Fibroblast of lung (primary cell): ENCODE measurements at regions not wholly inside any gene's neighbourhood (a gene's known extent, or its start where the extent isn't known, plus 50 kb on each side); places are given as distances from the start of the nearest gene placed in this dataset.

Source experiments
- DNase-seq, 2 donors: peaks; one replicate each; pipeline versions ENCODE4 v3.0.0 to v3.0.0-alpha.2; 2010; ENCODE audit warnings: low read depth in 2 of 2
- H2AFZ ChIP-seq: 2 replicates; pipeline ENCODE4 v1.5.1; 2012; ENCODE audit warnings: low read length, control low read depth, inconsistent platforms
- H3K27ac ChIP-seq: 2 replicates; pipeline ENCODE4 v1.5.1; 2011; ENCODE audit warnings: low read length, control low read depth; ENCODE audit not compliant: insufficient read depth
- H3K27me3 ChIP-seq: 2 replicates; pipeline ENCODE4 v1.5.1; 2011; ENCODE audit warnings: mild to moderate bottlenecking, low read length; ENCODE audit not compliant: control insufficient read depth, insufficient read depth
- H3K36me3 ChIP-seq: 2 replicates; pipeline ENCODE4 v1.5.1; 2011; ENCODE audit warnings: low read length; ENCODE audit not compliant: control insufficient read depth, insufficient read depth
- H3K4me1 ChIP-seq: 2 replicates; pipeline ENCODE4 v1.5.1; 2011; ENCODE audit warnings: low read length; ENCODE audit not compliant: control insufficient read depth, insufficient read depth; ENCODE audit errors: extremely low read depth
- H3K4me2 ChIP-seq: 2 replicates; pipeline ENCODE4 v1.5.1; 2011; ENCODE audit warnings: low read length, control low read depth; ENCODE audit not compliant: insufficient read depth; ENCODE audit errors: extremely low read depth
- H3K4me3 ChIP-seq, 4 experiments: fragments of 200-600 bp in 1 of 4; sonication (generic) in 1 of 4; replicated peaks in 1 of 4; 2 replicates each; pipeline ENCODE4 v1.5.1; 2011 to 2016; ENCODE audit warnings: low read length in 4 of 4, low read depth in 3 of 4, mild to moderate bottlenecking in 3 of 4, control low read depth in 2 of 4, inconsistent platforms in 1 of 4, mixed read lengths in 1 of 4; ENCODE audit not compliant: insufficient read depth in 1 of 4; ENCODE audit errors: control extremely low read depth in 1 of 4
- H3K79me2 ChIP-seq: 2 replicates; pipeline ENCODE4 v1.5.1; 2012; ENCODE audit warnings: mild to moderate bottlenecking, low read length, inconsistent platforms; ENCODE audit not compliant: control insufficient read depth, insufficient read depth
- H3K9ac ChIP-seq: 2 replicates; pipeline ENCODE4 v1.5.1; 2011; ENCODE audit warnings: mild to moderate bottlenecking, low read length, control low read depth; ENCODE audit not compliant: insufficient read depth
- H3K9me3 ChIP-seq: 2 replicates; pipeline ENCODE4 v1.5.1; 2012; ENCODE audit warnings: low read depth, low read length; ENCODE audit not compliant: control insufficient read depth, insufficient read depth
- H4K20me1 ChIP-seq: 2 replicates; pipeline ENCODE4 v1.5.1; 2011; ENCODE audit warnings: low read length; ENCODE audit not compliant: control insufficient read depth, insufficient read depth; ENCODE audit errors: extremely low read depth
- EZH2 ChIP-seq: IDR thresholded peaks from 2 replicates; pipeline ENCODE4 v1.5.1; 2012; ENCODE audit warnings: low read length, control low read depth, mild to moderate bottlenecking; ENCODE audit errors: missing control alignments
- TF ChIP-seq, protein P1 (sequence below), 2 donors: IDR thresholded peaks in 1 of 2; conservative IDR thresholded peaks in 1 of 2; 1 replicate in 1 of 2; 2 replicates in 1 of 2; pipeline ENCODE4 v1.5.1; 2011 to 2012; ENCODE audit warnings: low read length in 2 of 2, control low read depth in 1 of 2, inconsistent platforms in 1 of 2, low read depth in 1 of 2, mild to moderate bottlenecking in 1 of 2

DNA sequence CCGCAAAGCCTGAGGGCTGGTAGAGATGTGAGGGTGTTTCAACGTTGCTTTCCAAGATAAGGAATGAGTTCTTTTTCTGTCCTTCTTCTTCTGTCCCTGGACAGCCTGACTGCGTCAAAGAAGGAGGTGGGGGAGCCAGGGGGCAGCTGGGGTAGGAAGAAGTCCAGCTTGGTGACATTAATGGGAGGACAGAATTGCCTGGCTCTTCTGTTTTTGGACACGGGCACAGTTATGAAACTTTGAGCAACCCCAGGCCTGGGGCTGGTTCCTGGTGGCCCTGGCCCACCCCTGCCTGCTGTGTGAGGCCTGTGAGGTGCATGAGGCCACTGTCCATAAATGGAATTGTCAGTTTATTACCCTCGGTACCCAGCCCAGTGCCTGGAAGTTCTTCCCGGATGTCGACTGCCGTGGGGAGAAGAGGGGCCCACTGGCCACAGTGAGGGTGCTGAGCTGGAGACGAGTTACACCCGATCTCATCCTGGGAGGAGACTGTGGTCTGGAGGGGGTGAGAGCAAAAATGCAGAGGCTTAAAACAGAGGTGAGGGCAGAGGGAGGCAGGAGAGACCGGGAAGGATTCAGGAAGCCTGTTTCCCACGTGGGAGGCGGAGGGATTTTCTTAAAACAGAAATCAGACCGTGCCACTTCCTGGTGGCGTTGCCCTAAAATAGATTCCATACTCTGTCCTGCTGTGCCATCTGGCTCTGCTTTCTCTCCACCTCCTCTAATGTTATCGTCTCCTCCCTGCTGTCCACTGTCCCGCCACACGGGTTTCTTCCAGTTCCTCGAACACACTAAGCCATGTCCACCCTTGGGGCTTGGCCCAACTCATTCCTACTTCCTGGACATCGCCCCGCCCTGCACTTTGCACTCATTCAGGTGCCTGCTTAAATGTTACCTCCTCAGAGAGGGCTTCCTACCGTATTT lies 59.7 kb upstream of the RASD2 start:
- no peak overlapping the region for H3K4me3 ChIP-seq
- H3K9ac ChIP-seq, result no peak overlapping the region
- H3K36me3 ChIP-seq, result no peaks in the 10 kb centered on the region
- no peak for TF ChIP-seq EZH2
- TF ChIP-seq, protein P1, sequence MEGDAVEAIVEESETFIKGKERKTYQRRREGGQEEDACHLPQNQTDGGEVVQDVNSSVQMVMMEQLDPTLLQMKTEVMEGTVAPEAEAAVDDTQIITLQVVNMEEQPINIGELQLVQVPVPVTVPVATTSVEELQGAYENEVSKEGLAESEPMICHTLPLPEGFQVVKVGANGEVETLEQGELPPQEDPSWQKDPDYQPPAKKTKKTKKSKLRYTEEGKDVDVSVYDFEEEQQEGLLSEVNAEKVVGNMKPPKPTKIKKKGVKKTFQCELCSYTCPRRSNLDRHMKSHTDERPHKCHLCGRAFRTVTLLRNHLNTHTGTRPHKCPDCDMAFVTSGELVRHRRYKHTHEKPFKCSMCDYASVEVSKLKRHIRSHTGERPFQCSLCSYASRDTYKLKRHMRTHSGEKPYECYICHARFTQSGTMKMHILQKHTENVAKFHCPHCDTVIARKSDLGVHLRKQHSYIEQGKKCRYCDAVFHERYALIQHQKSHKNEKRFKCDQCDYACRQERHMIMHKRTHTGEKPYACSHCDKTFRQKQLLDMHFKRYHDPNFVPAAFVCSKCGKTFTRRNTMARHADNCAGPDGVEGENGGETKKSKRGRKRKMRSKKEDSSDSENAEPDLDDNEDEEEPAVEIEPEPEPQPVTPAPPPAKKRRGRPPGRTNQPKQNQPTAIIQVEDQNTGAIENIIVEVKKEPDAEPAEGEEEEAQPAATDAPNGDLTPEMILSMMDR (conservative IDR thresholded peaks at IDR 0.05 in 1 of 2, IDR thresholded peaks at IDR 0.05 in 1 of 2; ENCODE audit: low read depth in 1 of 2, low read length in 2 of 2), result no peak
- H3K27me3 ChIP-seq, result peaks cover 3% of the 10 kb centered on the region
- no peak overlapping the region for H3K4me2 ChIP-seq
- no peaks in the 10 kb centered on the region for H4K20me1 ChIP-seq
- no peak overlapping the region for H2AFZ ChIP-seq
- DNase-seq, result no peak
- H3K27ac ChIP-seq, result no peak overlapping the region
- H3K4me1 ChIP-seq, result peaks cover 7% of the 10 kb centered on the region
- no peaks in the 10 kb centered on the region for H3K9me3 ChIP-seq
- H3K79me2 ChIP-seq, result no peaks in the 10 kb centered on the region

DNA sequence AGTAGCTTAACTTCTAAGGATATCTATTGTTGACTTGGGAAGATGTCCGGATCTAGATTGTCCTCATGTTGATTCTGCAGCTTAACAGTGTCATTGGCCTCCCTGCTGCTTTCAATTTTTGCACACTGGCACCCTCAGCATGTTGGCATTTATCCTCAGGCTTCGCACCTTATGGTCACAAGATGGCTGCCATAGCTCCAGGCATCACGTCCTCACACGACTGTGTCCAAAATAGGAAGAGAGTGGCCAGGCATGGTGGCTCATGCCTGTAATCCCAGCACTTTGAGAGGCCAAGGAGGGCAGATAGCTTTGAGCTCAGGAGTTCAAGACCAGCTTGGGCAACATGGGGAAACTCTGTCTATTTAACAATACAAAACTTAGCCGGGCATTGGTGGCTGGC lies 58.3 kb upstream of the RASD2 start:
- peaks cover 3% of the 10 kb centered on the region for H3K27me3 ChIP-seq
- H3K4me3 ChIP-seq, result no peak overlapping the region
- H4K20me1 ChIP-seq, result no peaks in the 10 kb centered on the region
- no peak for DNase-seq
- no peak overlapping the region for H3K4me2 ChIP-seq
- H3K9ac ChIP-seq, result no peak overlapping the region
- H2AFZ ChIP-seq, result no peak overlapping the region
- TF ChIP-seq, protein P1 (conservative IDR thresholded peaks at IDR 0.05 in 1 of 2, IDR thresholded peaks at IDR 0.05 in 1 of 2; ENCODE audit: low read depth in 1 of 2, low read length in 2 of 2), result no peak
- no peak for TF ChIP-seq EZH2
- peaks cover 7% of the 10 kb centered on the region for H3K4me1 ChIP-seq
- H3K36me3 ChIP-seq, result no peaks in the 10 kb centered on the region
- no peaks in the 10 kb centered on the region for H3K9me3 ChIP-seq
- H3K79me2 ChIP-seq, result no peaks in the 10 kb centered on the region
- no peak overlapping the region for H3K27ac ChIP-seq

DNA sequence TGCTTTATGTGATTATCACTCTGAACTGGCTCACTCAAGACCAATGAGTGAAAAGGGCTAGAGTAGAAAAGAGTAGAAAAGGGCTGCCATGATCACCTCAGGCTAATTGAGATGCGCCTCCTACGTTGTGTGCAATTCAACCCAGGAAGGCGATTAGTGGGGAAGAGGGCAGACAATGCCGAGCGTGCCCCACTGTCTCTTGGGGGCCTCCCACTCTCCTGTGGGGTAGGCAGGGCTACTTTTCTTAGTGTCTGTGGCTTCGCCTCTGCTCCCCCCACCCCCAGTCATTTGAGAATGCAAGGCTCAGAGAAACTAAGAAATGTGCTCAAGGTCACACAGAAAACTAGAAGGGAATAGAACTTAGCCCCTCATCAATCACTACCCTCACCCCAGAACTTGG lies 57.7 kb upstream of the RASD2 start:
- no peaks in the 10 kb centered on the region for H3K36me3 ChIP-seq
- H2AFZ ChIP-seq, result no peak overlapping the region
- H3K9me3 ChIP-seq, result no peaks in the 10 kb centered on the region
- TF ChIP-seq, protein P1 (conservative IDR thresholded peaks at IDR 0.05 in 1 of 2, IDR thresholded peaks at IDR 0.05 in 1 of 2; ENCODE audit: low read depth in 1 of 2, low read length in 2 of 2), result no peak
- no peak for TF ChIP-seq EZH2
- peaks cover 3% of the 10 kb centered on the region for H3K27me3 ChIP-seq
- H3K79me2 ChIP-seq, result no peaks in the 10 kb centered on the region
- no peak overlapping the region for H3K27ac ChIP-seq
- no peak overlapping the region for H3K4me2 ChIP-seq
- H3K4me1 ChIP-seq, result peaks cover 6% of the 10 kb centered on the region
- no peak overlapping the region for H3K9ac ChIP-seq
- no peaks in the 10 kb centered on the region for H4K20me1 ChIP-seq
- DNase-seq, result no peak
- H3K4me3 ChIP-seq, result no peak overlapping the region
